IPS-20b (cell line): ENCODE measurements at regions not wholly inside any gene's neighbourhood (a gene's known extent, or its start where the extent isn't known, plus 50 kb on each side); places are given as distances from the start of the nearest gene placed in this dataset.
"Not testable (repeated sequence)": the region's sequence is repeated elsewhere in the genome, so short reads cannot be mapped to it uniquely, and the experiment has no call there.

Experiments
- H3K27ac ChIP-seq: one replicate; pipeline ENCODE4 v1.5.1; 2013; ENCODE audit warnings: low read length
- H3K27me3 ChIP-seq: 2 replicates; pipeline ENCODE4 v1.6.1; 2013; ENCODE audit warnings: mild to moderate bottlenecking, low read length, inconsistent platforms; ENCODE audit not compliant: insufficient read depth
- H3K36me3 ChIP-seq: 2 replicates; pipeline ENCODE4 v1.6.1; 2013; ENCODE audit warnings: low read depth, mild to moderate bottlenecking, inconsistent platforms, low read length, moderate library complexity; ENCODE audit not compliant: insufficient read depth
- H3K4me1 ChIP-seq: 2 replicates; pipeline ENCODE4 v1.6.1; 2013; ENCODE audit warnings: mild to moderate bottlenecking, control low read depth, inconsistent platforms, low read length, moderate library complexity; ENCODE audit not compliant: insufficient read depth
- H3K4me3 ChIP-seq: 2 replicates; pipeline ENCODE4 v1.5.1; 2013; ENCODE audit warnings: mild to moderate bottlenecking, low read length, inconsistent platforms
- H3K9ac ChIP-seq: 2 replicates; pipeline ENCODE4 v1.6.1; 2013; ENCODE audit warnings: low read depth, mild to moderate bottlenecking, inconsistent platforms, low read length, moderate library complexity
- H3K9me3 ChIP-seq: 2 replicates; pipeline ENCODE4 v1.6.1; 2013; ENCODE audit warnings: mild to moderate bottlenecking, low read depth, low read length, inconsistent platforms; ENCODE audit not compliant: insufficient read depth

GRCh38 chr17:63082273-63082861, 116.3 kb downstream of the TANC2 start:
- no peak overlapping the region for H3K9ac ChIP-seq
- H3K9me3 ChIP-seq = no peaks in the 10 kb centered on the region
- no peak overlapping the region for H3K27ac ChIP-seq
- H3K4me1 ChIP-seq = no peaks in the 10 kb centered on the region
- H3K27me3 ChIP-seq = no peaks in the 10 kb centered on the region
- no peak overlapping the region for H3K4me3 ChIP-seq
- H3K36me3 ChIP-seq = no peaks in the 10 kb centered on the region

- no peaks in the 10 kb centered on the region for H3K9me3 ChIP-seq
- no peaks in the 10 kb centered on the region for H3K4me1 ChIP-seq
- no peak overlapping the region for H3K9ac ChIP-seq
- no peaks in the 10 kb centered on the region for H3K27me3 ChIP-seq
- H3K27ac ChIP-seq = no peak overlapping the region
- no peaks in the 10 kb centered on the region for H3K36me3 ChIP-seq
- no peak overlapping the region for H3K4me3 ChIP-seq
Observed at GRCh38 chr17:63082952-63083351, 116.9 kb downstream of the TANC2 start.

- Histone ChIP-seq H3K9ac (no peak overlapping the region), H3K4me1 (no peaks in the 10 kb centered on the region), H3K9me3 (no peaks in the 10 kb centered on the region), H3K27ac (no peak overlapping the region), H3K27me3 (no peaks in the 10 kb centered on the region), H3K36me3 (no peaks in the 10 kb centered on the region), H3K4me3 (no peak overlapping the region)
Observed at GRCh38 chr17:63086483-63087185, 120.6 kb downstream of the TANC2 start.

GRCh38 chr17:63090358-63091114, 124.5 kb downstream of the TANC2 start:
- H3K4me3 ChIP-seq, H3K36me3 ChIP-seq, H3K9me3 ChIP-seq, H3K27me3 ChIP-seq, H3K9ac ChIP-seq, H3K27ac ChIP-seq, H3K4me1 ChIP-seq: not testable (repeated sequence)

- H3K4me1 ChIP-seq, H3K27ac ChIP-seq, H3K9me3 ChIP-seq, H3K9ac ChIP-seq, H3K36me3 ChIP-seq, H3K27me3 ChIP-seq, H3K4me3 ChIP-seq: not testable (repeated sequence)
Observed at GRCh38 chr17:63091909-63092308, 125.9 kb downstream of the TANC2 start.

- Histone ChIP-seq H3K36me3 (no peaks in the 10 kb centered on the region), H3K9me3 (no peaks in the 10 kb centered on the region), H3K4me1 (no peaks in the 10 kb centered on the region), H3K27ac (no peak overlapping the region), H3K9ac (no peak overlapping the region), H3K4me3 (no peak overlapping the region), H3K27me3 (no peaks in the 10 kb centered on the region)
Observed at GRCh38 chr17:63094631-63095030, 128.6 kb downstream of the TANC2 start.

GRCh38 chr17:63095459-63095858, 129.4 kb downstream of the TANC2 start:
- H3K27ac ChIP-seq = no peak overlapping the region
- no peak overlapping the region for H3K9ac ChIP-seq
- no peak overlapping the region for H3K4me3 ChIP-seq
- no peaks in the 10 kb centered on the region for H3K27me3 ChIP-seq
- no peaks in the 10 kb centered on the region for H3K4me1 ChIP-seq
- H3K9me3 ChIP-seq = no peaks in the 10 kb centered on the region
- H3K36me3 ChIP-seq = no peaks in the 10 kb centered on the region

- H3K36me3 ChIP-seq = no peaks in the 10 kb centered on the region
- H3K9ac ChIP-seq = no peak overlapping the region
- no peak overlapping the region for H3K4me3 ChIP-seq
- no peaks in the 10 kb centered on the region for H3K27me3 ChIP-seq
- no peaks in the 10 kb centered on the region for H3K9me3 ChIP-seq
- no peaks in the 10 kb centered on the region for H3K4me1 ChIP-seq
- no peak overlapping the region for H3K27ac ChIP-seq
Observed at GRCh38 chr17:63095879-63096278, 129.8 kb downstream of the TANC2 start.

- no peaks in the 10 kb centered on the region for H3K4me1 ChIP-seq
- no peak overlapping the region for H3K4me3 ChIP-seq
- no peaks in the 10 kb centered on the region for H3K36me3 ChIP-seq
- no peak overlapping the region for H3K27ac ChIP-seq
- no peaks in the 10 kb centered on the region for H3K9me3 ChIP-seq
- H3K9ac ChIP-seq = no peak overlapping the region
- no peaks in the 10 kb centered on the region for H3K27me3 ChIP-seq
Observed at GRCh38 chr17:63096426-63096825, 130.4 kb downstream of the TANC2 start.

- H3K9ac ChIP-seq = no peak overlapping the region
- no peaks in the 10 kb centered on the region for H3K27me3 ChIP-seq
- no peak overlapping the region for H3K27ac ChIP-seq
- no peaks in the 10 kb centered on the region for H3K9me3 ChIP-seq
- H3K36me3 ChIP-seq = no peaks in the 10 kb centered on the region
- no peak overlapping the region for H3K4me3 ChIP-seq
- no peaks in the 10 kb centered on the region for H3K4me1 ChIP-seq
Observed at GRCh38 chr17:63099425-63099824, 133.4 kb downstream of the TANC2 start.

GRCh38 chr17:63102034-63102433, 136.0 kb downstream of the TANC2 start:
- H3K9me3 ChIP-seq = no peaks in the 10 kb centered on the region
- no peaks in the 10 kb centered on the region for H3K4me1 ChIP-seq
- H3K27me3 ChIP-seq = no peaks in the 10 kb centered on the region
- no peak overlapping the region for H3K9ac ChIP-seq
- no peak overlapping the region for H3K27ac ChIP-seq
- H3K4me3 ChIP-seq = no peak overlapping the region
- H3K36me3 ChIP-seq = no peaks in the 10 kb centered on the region

- Histone ChIP-seq H3K27me3 (no peaks in the 10 kb centered on the region), H3K27ac (no peak overlapping the region), H3K4me1 (no peaks in the 10 kb centered on the region), H3K9ac (no peak overlapping the region), H3K4me3 (no peak overlapping the region), H3K9me3 (no peaks in the 10 kb centered on the region), H3K36me3 (no peaks in the 10 kb centered on the region)
Observed at GRCh38 chr17:63106050-63106449, 140.0 kb downstream of the TANC2 start.
